Medulla oblongata (tissue), 1 donor: ENCODE measurements at regions not wholly inside any gene's neighbourhood (a gene's known extent, or its start where the extent isn't known, plus 50 kb on each side); places are given as distances from the start of the nearest gene placed in this dataset.

Experiments
- DNase-seq: peaks from one replicate; pipeline ENCODE4 v3.0.0-alpha.2; 2015; ENCODE audit errors: extremely low spot score

- no peak for DNase-seq
Measured at GRCh38 chr11:103623933-103624332, 412.5 kb upstream of the DDI1 start.

GRCh38 chr11:103624708-103625623 is 411.5 kb upstream of the DDI1 start:
- DNase-seq, result no peak

- DNase-seq, result no peak
Measured at GRCh38 chr11:103625624-103625965, 410.8 kb upstream of the DDI1 start.

GRCh38 chr11:103628121-103628520 is 408.3 kb upstream of the DDI1 start:
- no peak for DNase-seq

GRCh38 chr11:103631841-103632240 is 404.6 kb upstream of the DDI1 start:
- DNase-seq, result no peak

- DNase-seq, result no peak
Measured at GRCh38 chr11:103633068-103633788, 403.2 kb upstream of the DDI1 start.

- no peak for DNase-seq
Measured at GRCh38 chr11:103633819-103634590, 402.4 kb upstream of the DDI1 start.

- no peak for DNase-seq
Measured at GRCh38 chr11:103636232-103636631, 400.2 kb upstream of the DDI1 start.

- DNase-seq, result no peak
Measured at GRCh38 chr11:103637295-103637694, 399.1 kb upstream of the DDI1 start.

GRCh38 chr11:103637831-103638230 is 398.6 kb upstream of the DDI1 start:
- no peak for DNase-seq

GRCh38 chr11:103644676-103645075 is 391.8 kb upstream of the DDI1 start:
- DNase-seq, result no peak

GRCh38 chr11:103648054-103648453 is 388.4 kb upstream of the DDI1 start:
- DNase-seq, result no peak

- DNase-seq, result no peak
Measured at GRCh38 chr11:103648670-103649400, 387.6 kb upstream of the DDI1 start.

- no peak for DNase-seq
Measured at GRCh38 chr11:103649401-103649895, 387.0 kb upstream of the DDI1 start.

- DNase-seq, result no peak
Measured at GRCh38 chr11:103650330-103650729, 386.1 kb upstream of the DDI1 start.

- DNase-seq, result no peak
Measured at GRCh38 chr11:103651341-103651998, 385.0 kb upstream of the DDI1 start.

GRCh38 chr11:103652013-103652412 is 384.4 kb upstream of the DDI1 start:
- no peak for DNase-seq

GRCh38 chr11:103656382-103656781 is 380.1 kb upstream of the DDI1 start:
- no peak for DNase-seq

GRCh38 chr11:103659206-103659618 is 377.2 kb upstream of the DDI1 start:
- DNase-seq, result no peak

- no peak for DNase-seq
Measured at GRCh38 chr11:103659743-103660142, 376.7 kb upstream of the DDI1 start.

- no peak for DNase-seq
Measured at GRCh38 chr11:103661185-103661584, 375.3 kb upstream of the DDI1 start.
